ENCODE measurements at regions not wholly inside any gene's neighbourhood (a gene's known extent, or its start where the extent isn't known, plus 50 kb on each side); places are given as distances from the start of the nearest gene placed in this dataset.

DNA sequence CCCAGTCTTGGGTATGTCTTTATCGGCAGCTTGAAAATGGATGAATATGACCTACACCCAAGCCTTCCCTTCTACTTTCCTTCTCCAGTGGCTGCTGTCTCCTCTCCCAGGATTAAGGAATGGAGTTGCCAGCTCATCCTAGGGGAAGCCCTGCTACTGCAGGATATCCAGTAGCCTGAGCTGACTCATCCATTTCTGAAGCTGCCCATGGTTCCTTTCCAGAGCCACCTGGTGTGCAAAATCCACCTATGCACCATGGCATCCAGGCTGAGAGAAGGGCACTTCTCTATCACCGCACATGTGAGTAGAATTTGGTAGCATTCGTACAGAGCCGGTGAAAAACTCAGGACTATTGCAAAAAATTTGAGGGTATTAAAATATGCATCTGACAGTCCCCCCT, 290.8 kb downstream of the YTHDC2 start:
- no peak for DNase-seq

DNA sequence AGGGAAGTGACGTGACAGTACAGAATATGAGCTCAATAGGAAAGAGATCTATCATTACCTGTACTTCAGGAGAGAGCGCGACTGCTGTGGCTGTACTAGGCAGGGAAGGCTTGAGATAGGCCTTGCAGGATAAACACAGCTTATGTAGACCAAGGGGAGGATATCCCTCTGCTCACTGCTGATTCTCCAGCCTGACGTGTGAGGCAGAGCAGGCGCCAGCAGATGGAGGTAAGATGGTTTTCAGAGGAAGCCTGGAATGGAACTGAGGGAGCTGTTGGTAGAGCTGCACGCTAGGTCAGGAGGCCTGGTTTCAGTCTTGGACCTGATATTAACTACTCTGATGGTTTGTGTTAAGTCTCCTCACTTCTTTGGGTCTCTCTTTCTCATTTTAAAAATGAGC, 291.4 kb downstream of the YTHDC2 start:
- DNase-seq: no peak

DNA sequence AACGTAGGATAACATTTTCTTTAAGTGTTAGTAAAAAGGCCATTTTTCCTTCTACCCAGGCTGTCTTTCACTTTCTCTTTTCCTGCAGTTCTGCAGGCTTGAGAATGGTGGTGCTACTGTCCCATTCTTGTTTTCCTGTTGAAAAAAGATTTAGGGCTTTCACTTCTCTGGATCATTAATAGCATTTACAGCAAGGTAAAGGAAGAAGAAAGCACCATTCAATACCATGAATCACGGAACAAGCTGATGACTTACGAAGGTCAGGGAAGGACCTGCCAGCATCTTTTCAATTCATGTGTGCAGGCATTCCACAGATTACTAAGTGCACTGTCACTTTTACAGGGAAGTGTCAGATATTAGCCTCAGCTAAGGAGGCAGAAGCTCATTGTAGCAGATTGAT, 292.8 kb downstream of the YTHDC2 start:
- DNase-seq: peak; percentile 34

DNA sequence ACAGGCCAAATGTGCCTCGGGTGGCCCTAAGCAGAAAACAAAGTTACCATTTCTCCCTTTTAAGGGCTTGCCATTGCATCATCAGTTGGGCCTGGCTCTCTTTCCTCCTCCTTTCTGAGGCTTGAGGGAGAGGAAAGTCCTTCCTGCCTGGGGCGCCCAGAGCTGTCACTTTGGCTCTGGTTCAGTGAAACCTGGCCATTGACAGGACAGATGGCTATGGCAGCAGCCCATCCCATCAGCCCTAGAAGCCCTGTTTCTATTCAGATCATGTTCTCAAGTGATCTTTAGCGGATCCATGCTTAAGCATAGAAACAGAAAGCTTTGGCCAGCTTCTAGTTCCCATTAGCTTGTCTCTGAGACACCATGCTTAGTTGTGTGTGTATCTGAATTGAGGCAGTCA, 293.4 kb downstream of the YTHDC2 start:
- peak; percentile 29 for DNase-seq

DNA sequence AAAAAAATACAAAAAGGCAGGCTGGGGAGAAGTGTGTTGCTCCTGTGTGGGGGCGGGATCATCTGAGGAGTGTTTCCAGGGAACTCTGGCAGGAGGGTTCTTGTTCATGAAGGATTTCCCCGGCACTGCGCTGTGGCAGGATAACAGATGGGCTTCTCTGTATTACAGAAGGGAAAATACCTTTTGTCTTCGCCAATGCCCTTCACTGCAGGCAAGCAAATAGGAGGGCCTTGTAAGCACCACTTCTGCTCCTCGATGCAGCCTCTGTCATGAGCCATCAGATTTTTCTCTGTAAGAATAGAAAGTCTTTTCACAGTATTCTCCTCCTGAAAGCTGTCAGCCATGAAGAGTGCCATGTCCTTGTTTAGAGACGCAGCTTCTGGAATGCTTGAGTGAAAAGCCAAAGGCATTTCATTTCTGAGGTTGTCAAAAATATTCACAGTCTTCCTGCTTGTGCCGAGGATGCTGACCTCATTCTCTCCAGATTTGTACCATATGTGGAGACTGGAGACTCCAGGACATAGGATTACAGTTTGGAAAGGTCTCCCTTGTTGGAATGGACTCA, 294.0 kb downstream of the YTHDC2 start:
- DNase-seq: peak; percentile 83

DNA sequence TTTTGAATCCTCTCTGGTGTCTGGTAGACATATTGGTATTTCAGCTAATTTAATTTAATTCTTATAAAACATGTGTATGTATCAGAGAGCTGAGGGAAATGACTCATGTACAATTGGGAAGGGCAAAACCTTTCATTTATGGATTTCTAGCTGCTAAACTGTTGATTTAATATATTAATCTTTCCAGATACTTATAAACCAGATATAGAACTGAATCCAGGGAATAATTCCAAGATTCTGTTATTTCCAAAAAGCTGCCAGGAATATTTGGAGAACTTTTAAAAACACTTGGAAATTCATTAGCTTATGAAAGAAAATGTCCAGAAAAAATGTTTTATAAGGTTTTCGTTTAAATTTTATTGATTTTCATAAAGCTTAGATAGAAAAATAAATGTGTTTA, 295.5 kb downstream of the YTHDC2 start:
- DNase-seq: no peak

DNA sequence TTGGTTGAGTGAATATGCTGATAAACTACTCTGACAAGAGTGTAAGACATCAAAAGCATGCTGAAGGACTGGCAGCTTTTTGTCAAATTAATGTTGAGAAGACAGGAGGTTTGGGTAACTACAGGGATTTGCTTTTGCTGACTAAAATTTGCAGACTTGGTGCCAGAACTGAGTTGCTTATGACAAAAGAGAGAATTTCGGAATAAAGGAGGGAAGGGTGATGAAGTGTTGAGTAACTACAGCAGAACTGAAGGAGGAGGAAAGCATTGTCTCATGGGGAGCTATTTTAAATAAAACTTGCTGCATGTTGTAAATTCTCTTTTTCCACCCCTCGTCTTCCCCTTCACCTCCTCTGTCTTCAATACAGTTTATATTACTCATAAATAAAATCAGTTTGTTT, 296.1 kb downstream of the YTHDC2 start:
- DNase-seq: no peak

DNA sequence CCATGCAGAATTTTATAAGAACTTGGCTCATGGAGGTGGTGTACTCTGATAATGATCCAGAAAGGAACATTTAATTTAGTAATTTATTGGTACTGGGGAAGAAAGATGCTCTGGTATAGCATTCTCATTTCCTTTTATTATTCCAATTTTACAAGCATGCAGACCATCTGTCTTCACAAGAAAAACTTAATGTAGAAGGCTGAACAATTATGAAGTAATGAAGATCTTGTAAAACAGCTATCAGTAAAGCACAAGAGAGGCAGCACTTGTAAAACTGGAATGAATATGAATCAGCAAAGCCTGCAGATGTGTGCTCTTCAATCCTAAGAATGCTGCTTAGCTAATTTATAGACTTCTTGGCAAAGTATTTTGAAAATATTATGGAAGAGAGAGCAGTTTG, 300.0 kb downstream of the YTHDC2 start:
- DNase-seq: no peak

DNA sequence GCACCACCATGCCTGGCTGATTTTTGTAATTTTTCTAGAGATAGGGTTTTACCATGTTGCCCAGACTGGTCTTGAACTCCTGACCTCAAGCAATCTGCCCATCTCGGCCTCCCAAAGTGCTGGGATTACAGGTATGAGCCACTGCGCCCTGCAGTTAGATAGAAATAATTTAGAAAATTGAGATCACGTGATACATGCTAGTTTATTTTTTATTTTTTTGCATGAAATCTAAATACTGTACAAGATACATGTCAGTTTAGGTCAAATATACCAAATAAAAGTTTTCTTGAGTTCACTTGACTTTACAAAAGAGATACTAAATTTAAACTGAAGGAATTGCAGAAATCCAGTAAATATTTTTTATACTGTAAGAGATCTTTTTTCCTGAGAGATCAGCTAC, 304.2 kb downstream of the YTHDC2 start:
- DNase-seq: no peak

DNA sequence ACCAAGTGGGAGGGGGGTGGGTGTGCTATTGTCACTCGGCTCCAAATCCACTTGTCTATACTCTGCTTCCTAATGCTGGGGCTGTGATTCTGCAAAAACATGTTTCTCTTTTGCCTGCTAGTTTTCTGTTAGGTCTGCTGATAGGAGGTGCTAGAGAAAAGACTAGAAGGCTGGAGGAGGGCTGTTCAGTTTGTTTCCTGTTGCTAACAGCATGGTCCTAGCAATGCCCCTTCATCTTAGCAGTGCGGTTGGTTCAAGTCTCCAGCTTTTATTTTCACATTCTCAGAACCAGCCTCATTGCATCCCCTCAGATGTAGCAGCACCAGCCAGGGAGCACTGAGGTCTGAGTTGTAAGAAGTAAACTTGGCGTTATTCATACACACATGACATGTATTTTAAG, 310.2 kb downstream of the YTHDC2 start:
- DNase-seq: no peak

DNA sequence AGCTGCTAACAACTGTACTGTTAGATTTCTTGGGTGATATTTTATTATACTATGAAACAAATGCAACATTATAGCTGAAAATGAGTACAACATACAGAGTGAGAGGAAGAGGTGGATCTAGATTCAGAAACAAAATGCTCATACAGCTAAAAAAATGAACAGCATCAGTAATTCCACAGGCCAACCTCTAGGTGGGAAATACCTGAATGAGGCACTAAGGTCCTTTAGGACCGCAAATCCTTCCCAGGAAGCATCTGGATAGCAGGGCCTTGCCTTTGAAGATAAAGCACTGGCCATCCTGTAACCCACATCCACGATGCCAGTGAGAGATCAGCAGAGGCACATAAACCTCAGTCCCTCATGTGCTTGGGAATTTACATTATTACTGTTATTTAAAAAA, 310.8 kb downstream of the YTHDC2 start:
- no peak for DNase-seq

DNA sequence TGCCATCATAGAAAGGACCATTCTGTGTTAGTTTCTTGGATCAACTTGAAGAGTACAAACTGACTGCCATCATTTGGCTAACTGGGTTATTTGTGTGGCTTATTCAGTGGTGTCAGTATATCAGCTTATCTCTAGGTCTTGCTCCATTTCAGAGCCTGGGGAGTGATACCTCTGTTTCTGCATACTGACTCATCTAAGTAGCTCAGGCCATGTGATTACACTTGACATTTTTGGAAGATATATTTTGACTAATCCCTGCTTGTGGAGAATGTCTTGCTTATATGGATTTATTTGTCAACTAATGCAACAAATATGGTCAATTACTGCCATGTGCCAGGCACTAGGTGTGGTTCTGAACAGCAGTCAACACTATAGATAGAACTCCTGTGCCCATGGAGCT, 311.7 kb downstream of the YTHDC2 start:
- DNase-seq: no peak

DNA sequence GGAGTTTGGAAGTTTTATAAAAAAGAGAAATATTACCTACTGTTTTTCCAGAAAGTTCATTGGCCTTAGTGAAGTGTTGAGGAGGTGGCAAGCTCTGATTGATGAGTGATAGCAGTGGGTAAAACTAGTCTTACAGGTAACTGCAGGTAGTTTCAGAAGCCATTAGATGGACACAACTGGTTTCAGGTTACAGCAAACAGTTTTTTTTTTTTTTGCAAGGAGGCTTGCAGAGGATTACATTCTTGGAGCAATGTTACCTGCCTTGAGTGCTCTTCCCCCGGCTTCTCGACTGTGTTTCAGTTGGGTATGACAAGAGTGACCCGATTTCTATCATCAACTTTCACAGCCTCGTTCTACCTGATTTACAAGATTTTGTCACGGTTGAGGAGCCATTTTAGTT, 333.4 kb downstream of the YTHDC2 start:
- no peak for DNase-seq

DNA sequence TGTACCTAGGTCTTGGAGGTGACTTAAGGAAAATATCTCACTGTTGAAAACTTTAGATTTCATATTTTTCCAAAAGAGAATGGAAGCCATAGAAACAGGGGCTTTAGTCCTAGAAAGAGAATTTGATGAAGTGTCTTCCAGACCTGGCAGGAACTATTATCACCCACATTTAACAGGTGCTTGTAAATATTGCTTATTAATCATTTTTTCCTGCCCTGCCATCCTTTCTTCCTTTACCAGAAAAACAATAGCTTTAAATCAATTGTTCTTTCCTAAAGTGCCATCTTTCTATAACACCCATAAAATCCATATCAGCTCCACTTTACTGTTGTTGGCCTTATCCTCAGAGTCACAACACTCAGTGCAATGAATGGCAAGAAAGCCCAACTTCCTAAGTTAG, 350.9 kb downstream of the YTHDC2 start:
- DNase-seq: no peak

DNA sequence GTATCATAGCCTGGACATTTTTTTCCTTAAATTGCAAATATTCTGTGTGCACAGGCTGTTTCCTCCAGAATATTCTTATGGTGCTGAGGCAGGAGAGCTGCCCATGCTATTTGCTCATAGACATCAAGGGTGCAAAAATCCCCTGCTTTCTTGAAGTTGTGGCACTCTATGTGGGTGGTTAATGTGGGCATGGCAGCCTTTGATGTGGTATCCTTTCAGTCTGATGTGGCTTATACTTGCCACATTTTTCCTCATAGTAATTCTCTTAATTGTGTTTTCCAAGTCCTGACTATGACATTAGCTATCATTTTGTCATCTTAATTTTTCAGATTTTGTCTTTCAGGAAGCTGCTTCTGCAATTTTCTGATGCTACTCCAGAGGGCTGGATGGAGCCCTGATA, 353.3 kb downstream of the YTHDC2 start:
- DNase-seq: no peak

DNA sequence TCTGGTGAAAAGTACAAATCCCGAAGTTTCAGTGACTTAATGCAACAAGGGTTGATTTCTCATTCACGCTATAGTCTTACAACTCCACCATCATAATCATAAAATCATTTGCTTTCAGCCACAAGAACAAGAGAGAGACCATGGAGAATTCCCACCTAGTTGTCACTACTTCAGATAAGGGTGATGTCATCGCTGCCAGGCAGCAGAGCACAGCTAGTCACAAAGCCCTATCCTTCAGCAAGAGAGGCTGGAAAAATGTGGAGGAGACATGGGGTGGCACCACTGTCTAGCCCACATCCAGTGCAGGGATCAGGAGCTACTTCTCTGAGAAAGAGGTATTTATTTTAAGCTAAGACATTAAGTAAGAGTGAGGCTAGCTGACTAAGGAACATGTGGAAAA, 356.1 kb downstream of the YTHDC2 start:
- DNase-seq: no peak

DNA sequence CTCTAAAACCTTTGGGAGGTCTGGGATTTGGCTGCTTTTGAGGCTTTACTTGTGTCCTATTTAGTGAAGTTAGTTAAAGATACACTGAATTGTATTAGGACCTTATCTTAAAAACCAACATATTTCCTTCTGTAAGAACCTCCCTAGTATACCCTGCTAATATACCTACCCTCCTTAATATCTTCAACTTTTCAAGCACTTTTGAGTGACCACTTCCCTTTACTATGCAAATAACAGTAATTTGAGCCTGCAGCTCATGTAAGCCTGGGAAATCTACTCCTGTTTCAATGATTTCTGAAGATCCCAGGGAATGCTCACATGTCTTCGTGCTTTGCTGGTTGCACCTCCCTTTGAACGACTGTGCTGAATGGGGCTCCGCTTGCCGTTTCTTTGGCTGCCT, 358.5 kb downstream of the YTHDC2 start:
- no peak for DNase-seq

DNA sequence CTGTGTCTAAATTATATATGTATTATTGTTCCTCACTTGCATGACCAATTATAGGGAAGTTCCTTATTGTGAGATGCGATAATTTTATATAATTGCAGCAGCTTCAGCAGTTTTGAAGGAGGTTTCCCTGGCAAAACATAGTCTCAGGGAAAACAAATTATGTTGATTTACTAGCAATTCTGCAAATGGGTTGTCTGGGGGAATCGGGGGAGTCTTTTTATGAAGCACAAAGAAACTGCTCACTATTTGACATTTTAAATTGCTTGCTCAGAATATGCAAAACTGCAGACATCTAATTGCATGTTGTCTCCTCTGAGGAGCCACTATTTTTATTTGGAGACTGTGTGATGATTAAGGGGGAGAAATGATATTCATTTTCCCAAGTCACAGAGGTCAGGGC, 361.6 kb downstream of the YTHDC2 start:
- no peak for DNase-seq

DNA sequence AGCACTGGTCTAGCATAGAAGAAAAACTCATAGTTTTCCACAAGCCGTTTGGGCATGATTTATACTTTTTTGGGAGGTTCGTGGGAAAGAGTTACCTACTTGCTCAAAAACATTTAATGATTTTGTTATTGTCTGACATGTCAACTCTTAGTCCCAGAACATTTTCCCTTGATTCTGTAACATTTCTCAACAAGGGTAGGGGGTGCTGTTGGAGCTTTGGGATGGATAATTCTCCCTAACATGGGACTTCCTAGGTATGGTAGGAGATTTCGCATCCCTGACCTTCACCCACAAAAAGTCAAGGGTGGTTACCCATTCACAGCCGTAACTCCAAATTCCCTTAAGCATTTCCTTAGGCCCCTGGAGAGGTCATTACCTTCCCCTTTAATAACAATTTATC, 378.0 kb downstream of the YTHDC2 start:
- DNase-seq: no peak

DNA sequence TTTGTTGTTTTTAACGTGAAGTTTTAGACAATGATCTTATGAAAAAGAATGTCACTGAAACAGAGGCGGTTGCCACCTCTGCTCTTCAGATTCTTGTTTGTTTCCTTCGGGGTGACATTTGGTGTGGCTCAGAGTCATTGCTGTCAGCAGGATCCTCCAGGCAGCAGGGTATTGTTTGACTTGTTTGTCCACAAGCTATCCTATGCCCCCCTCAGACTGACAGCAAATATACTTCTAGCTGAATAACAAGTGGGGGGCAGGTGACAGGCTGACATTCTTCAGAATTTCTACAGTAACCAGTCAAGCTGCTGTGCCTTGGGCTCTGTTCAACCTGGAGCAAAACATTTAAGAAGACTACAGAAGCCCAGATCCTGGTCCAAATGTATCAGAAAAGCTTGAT, 383.3 kb downstream of the YTHDC2 start:
- DNase-seq: no peak

DNA sequence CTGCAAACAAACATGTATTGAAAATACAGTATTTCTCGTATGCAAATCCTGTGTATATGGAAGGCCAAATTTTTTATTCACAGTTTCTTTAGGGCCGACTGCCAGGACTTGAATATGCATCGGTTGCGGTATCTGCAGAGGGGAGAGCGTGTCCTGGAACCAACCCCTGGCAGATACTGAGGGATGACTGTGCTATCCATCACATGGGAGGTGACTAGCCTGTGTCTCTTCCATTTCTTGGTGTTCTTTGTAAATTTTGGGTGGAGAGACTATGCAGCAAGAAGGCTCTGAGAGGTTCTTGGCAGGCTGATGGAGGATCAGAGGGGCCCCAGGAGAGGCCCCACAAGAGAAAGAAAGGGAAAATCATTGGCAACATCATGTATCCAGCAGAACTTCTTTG, 384.3 kb downstream of the YTHDC2 start:
- DNase-seq: peak; percentile 55

DNA sequence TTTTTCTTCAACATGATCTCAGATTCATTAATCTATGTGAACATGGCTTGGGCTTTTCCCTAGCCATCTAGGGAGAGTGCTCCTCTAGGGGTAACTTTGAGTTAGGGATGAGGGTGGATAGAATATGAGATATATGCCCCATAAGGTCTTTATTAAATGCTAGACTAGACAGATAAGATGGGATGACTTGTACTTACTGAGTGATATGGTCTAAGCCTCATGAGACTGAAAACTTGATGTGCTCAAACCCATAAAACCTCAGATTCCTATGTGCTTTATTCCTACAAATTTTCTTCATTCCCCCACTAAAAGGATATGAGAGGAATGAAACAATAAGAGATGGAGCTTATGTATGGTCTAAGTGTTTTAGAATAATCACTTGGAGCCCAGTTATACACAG, 386.6 kb downstream of the YTHDC2 start:
- no peak for DNase-seq

DNA sequence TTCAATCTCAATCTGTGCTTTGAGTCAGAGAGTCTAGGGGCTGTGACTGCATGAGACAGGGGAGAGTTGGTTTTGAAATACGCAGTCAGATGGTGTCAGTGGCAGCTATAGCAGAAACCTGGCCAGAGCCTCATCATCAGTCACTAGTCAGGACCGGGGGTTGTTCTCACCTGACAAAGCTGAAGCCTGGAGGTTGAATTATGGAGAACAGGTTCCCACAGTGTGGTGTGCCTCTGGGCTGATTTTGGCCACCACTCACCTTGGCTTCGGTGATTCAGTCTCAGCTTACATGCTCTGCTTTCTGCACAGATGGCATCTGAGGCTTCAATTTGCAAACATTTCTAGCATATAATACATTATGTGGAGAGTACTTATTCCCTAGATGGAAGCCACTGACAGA, 387.3 kb downstream of the YTHDC2 start:
- no peak for DNase-seq

DNA sequence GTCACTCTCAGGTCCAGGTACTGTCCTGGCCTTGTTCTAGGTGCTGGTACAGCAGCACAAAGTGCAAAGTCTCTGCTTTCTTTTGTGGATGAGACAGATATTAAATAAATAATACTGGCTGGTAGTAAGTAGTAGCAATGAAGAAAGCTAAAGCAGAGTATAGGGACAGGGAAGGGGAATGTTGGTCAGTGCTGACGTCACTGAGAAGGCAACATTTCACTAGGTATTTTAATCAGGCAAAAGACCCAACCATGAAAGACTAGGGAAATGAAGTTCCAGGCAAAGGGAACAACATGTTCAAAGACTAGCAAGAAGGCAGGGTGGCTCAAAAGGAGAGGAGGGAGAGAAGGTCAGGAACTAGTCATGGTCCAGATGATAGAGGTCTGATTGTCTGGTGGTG, 388.2 kb downstream of the YTHDC2 start:
- DNase-seq: no peak

DNA sequence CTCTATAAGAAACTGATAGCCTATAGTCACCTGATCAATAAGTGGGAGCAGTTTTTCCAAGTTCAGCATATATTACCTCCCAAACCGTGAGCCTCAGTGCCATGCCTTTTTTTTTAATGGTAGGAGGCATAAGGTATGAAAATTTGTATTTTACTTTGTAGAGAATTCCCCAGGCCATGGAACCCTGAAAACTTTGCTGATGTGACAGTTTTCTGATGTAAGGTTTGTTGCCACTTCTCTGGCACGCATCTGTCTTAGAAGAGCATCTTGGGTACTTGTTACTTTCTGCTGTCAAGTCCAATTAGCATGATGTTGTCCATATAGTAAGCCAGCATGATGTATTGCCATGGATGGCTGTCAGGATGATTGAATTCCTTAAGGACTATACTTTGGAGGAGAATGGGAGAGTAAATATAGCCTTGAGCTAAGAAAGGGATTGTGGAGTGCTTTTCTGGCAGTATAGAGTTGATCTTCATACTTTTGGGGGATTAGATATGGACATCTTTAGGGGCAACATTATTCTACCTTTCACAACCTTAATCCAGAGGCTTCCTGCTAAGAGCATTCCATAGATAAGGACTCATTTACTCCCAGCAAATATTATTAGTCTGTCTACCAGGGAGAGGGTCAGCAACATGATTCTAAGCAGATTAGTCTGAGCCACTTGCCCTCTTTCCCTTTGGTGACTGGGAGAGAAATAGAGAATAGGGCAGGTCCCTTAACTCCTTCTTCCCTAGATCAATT, 389.6 kb downstream of the YTHDC2 start:
- no peak for DNase-seq
